Calu3 (cell line): ENCODE measurements at regions not wholly inside any gene's neighbourhood (a gene's known extent, or its start where the extent isn't known, plus 50 kb on each side); places are given as distances from the start of the nearest gene placed in this dataset.

Experiments
- BruUV-seq: library from RNA; stranded (reverse); fragments of 400-500 nt; replicated peaks from 2 replicates; lab custom pipeline; 2021; lab: Mats Ljungman, UMichigan
- CTCF ChIA-PET: fragments of 300-600 bp; sonication (Branson Sonifier 250); formaldehyde crosslinking; loops from one replicate; lab custom pipeline; 2022; ENCODE audit warnings: antibody characterized with exemption; lab: Charles Lee
- DNase-seq: peaks from one replicate; pipeline ENCODE4 v3.0.0; 2022
- H3K27ac Mint-ChIP-seq: one replicate; pipeline ENCODE4 v1.8.0; 2022; ENCODE audit warnings: mixed read lengths; ENCODE audit not compliant: unreplicated experiment
- H3K27me3 Mint-ChIP-seq: one replicate; pipeline ENCODE4 v1.8.0; 2022; ENCODE audit warnings: mixed read lengths; ENCODE audit not compliant: unreplicated experiment
- H3K36me3 Mint-ChIP-seq: one replicate; pipeline ENCODE4 v1.8.0; 2022; ENCODE audit warnings: mild to moderate bottlenecking, moderate library complexity, mixed read lengths; ENCODE audit not compliant: insufficient read depth, unreplicated experiment
- H3K4me1 Mint-ChIP-seq: one replicate; pipeline ENCODE4 v1.8.0; 2022; ENCODE audit warnings: mild to moderate bottlenecking, low read depth, mixed read lengths; ENCODE audit not compliant: unreplicated experiment
- H3K4me3 Mint-ChIP-seq: one replicate; pipeline ENCODE4 v1.8.0; 2022; ENCODE audit warnings: mild to moderate bottlenecking, low read depth, moderate library complexity, mixed read lengths; ENCODE audit not compliant: unreplicated experiment
- H3K9me3 Mint-ChIP-seq: one replicate; pipeline ENCODE4 v1.8.0; 2022; ENCODE audit warnings: low read depth, mixed read lengths; ENCODE audit not compliant: unreplicated experiment
- intact Hi-C: fragments of 100-400 bp; cut with micrococcal nuclease; formaldehyde crosslinking; loops from one replicate; pipeline ENCODE4 v1.10.0; 2022; ENCODE audit not compliant: unreplicated experiment
- TF ChIP-seq, protein P1 (sequence below): fragments of 200-600 bp; IDR thresholded peaks from one replicate; pipeline ENCODE4 v1.8.0; 2022; ENCODE audit warnings: antibody characterized with exemption; ENCODE audit not compliant: unreplicated experiment

DNA sequence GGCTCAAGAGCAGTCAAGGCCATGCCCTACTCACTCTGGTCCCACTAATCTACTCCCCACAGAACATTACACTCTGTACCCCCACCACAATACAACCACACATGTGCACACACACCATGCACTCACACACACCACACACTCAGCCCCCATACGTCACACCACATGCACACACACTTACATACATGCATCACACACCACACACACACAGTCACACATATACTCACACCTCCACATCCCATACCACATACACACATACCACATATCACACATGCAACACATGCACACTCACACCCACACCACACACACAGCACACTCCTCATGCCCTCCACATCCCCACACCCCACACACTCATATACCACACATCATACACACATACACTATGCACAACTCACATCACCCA is 67.6 kb downstream of the RASL11A start:
- H3K4me3 Mint-ChIP-seq, result no peak overlapping the region
- no peak overlapping the region for H3K27ac Mint-ChIP-seq
- H3K27me3 Mint-ChIP-seq, result peaks cover 33% of the 10 kb centered on the region
- H3K36me3 Mint-ChIP-seq, result no peaks in the 10 kb centered on the region
- TF ChIP-seq, protein P1, sequence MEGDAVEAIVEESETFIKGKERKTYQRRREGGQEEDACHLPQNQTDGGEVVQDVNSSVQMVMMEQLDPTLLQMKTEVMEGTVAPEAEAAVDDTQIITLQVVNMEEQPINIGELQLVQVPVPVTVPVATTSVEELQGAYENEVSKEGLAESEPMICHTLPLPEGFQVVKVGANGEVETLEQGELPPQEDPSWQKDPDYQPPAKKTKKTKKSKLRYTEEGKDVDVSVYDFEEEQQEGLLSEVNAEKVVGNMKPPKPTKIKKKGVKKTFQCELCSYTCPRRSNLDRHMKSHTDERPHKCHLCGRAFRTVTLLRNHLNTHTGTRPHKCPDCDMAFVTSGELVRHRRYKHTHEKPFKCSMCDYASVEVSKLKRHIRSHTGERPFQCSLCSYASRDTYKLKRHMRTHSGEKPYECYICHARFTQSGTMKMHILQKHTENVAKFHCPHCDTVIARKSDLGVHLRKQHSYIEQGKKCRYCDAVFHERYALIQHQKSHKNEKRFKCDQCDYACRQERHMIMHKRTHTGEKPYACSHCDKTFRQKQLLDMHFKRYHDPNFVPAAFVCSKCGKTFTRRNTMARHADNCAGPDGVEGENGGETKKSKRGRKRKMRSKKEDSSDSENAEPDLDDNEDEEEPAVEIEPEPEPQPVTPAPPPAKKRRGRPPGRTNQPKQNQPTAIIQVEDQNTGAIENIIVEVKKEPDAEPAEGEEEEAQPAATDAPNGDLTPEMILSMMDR, result no peak
- no peaks in the 10 kb centered on the region for H3K4me1 Mint-ChIP-seq
- H3K9me3 Mint-ChIP-seq, result no peaks in the 10 kb centered on the region
- intact Hi-C loops, result no loop called here
- BruUV-seq, result no TSS peak
- no peak for DNase-seq
- CTCF ChIA-PET, result no interaction called here

DNA sequence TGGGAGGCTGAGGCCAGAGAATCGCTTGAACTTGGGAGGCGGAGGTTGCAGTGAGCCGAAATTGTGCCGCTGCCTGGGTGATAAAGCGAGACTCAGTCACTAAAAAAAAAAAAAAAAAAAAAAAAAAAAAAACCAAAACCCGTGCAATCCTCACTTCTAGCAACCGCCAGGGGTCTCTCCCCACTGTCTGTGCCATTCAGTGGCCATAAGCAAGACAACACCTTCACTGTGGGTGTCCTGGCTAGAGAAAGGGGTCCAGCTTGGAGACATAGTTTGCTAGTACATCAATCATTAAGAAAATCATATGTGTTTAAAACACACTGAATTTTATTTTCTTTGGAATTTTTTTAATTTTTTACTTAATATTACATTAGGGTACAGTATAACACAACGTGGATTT is 68.2 kb downstream of the RASL11A start:
- TF ChIP-seq, protein P1, result no peak
- Mint-ChIP-seq H3K4me1 (no peaks in the 10 kb centered on the region), H3K27ac (no peak overlapping the region), H3K9me3 (no peaks in the 10 kb centered on the region), H3K36me3 (no peaks in the 10 kb centered on the region), H3K27me3 (peaks cover 37% of the 10 kb centered on the region), H3K4me3 (no peak overlapping the region)
- intact Hi-C loops, result no loop called here
- CTCF ChIA-PET, result interaction anchor here (0.7 to 1.5 kb wide), 3 partner anchors 42 to 470 kb away, joined by 4 to 9 read pairs (median 4); no protein-coding TSS in a partner anchor
- DNase-seq, result no peak
- no TSS peak for BruUV-seq

GRCh38 chr13:27339299-27339698 is 68.7 kb downstream of the RASL11A start:
- intact Hi-C loops, result no loop called here
- H3K36me3 Mint-ChIP-seq, result no peaks in the 10 kb centered on the region
- H3K9me3 Mint-ChIP-seq, result no peaks in the 10 kb centered on the region
- no peak overlapping the region for H3K4me3 Mint-ChIP-seq
- CTCF ChIA-PET, result interaction anchor here (0.6 to 1.5 kb wide), 4 partner anchors 30 to 469 kb away, joined by 3 to 9 read pairs (median 4); no protein-coding TSS in a partner anchor
- peaks cover 42% of the 10 kb centered on the region for H3K27me3 Mint-ChIP-seq
- no peak overlapping the region for H3K27ac Mint-ChIP-seq
- TF ChIP-seq, protein P1, result no peak
- H3K4me1 Mint-ChIP-seq, result no peaks in the 10 kb centered on the region
- peak; percentile 43 for DNase-seq
- BruUV-seq, result no TSS peak

- no peak for DNase-seq
- Mint-ChIP-seq H3K36me3 (no peaks in the 10 kb centered on the region), H3K9me3 (no peaks in the 10 kb centered on the region), H3K27me3 (peaks cover 65% of the 10 kb centered on the region), H3K4me1 (no peaks in the 10 kb centered on the region), H3K4me3 (no peak overlapping the region), H3K27ac (no peak overlapping the region)
- BruUV-seq, result no TSS peak
- intact Hi-C loops, result no loop called here
- CTCF ChIA-PET, result no interaction called here
- TF ChIP-seq, protein P1, result no peak
These were observed 71.0 kb downstream of the RASL11A start for GRCh38 chr13:27341616-27342015.
